Gastroesophageal sphincter (tissue), 4 donors: ENCODE measurements at regions not wholly inside any gene's neighbourhood (a gene's known extent, or its start where the extent isn't known, plus 50 kb on each side); places are given as distances from the start of the nearest gene placed in this dataset.

Experiments
- ATAC-seq: fragments of 150-250 bp; one replicate; pipeline ENCODE4 v1.9.1; 2016; ENCODE audit warnings: mild to moderate bottlenecking, moderate library complexity
- H3K27ac ChIP-seq, 4 donors: fragments of 200-600 bp; sonication (generic) in 3 of 4; 1 replicate in 3 of 4; 2 replicates in 1 of 4; pipeline ENCODE4 v1.5.1; 2016 to 2019
- H3K27me3 ChIP-seq: fragments of 200-600 bp; sonication (generic); one replicate; pipeline ENCODE4 v1.5.1; 2019
- H3K36me3 ChIP-seq, 2 donors: fragments of 200-600 bp; sonication (generic); one replicate each; pipeline ENCODE4 v1.5.1; 2019; ENCODE audit warnings: control low read depth in 1 of 2
- H3K4me1 ChIP-seq, 3 donors: fragments of 200-600 bp; sonication (generic); 1 replicate in 2 of 3; 2 replicates in 1 of 3; pipeline ENCODE4 v1.5.1; 2016 to 2019; ENCODE audit warnings: control low read depth in 2 of 3
- H3K4me3 ChIP-seq, 2 donors: fragments of 200-600 bp; sonication (generic); one replicate each; pipeline ENCODE4 v1.5.1; 2019; ENCODE audit warnings: mild to moderate bottlenecking in 1 of 2, moderate library complexity in 1 of 2
- H3K9me3 ChIP-seq, 3 donors: fragments of 200-600 bp; sonication (generic); one replicate each; pipeline ENCODE4 v1.5.1; 2017 to 2019; ENCODE audit warnings: control low read depth in 2 of 3
- EP300 ChIP-seq: sonication (generic); formaldehyde crosslinking; IDR thresholded peaks from one replicate; pipeline ENCODE4 v1.6.1; 2017; ENCODE audit warnings: antibody characterized with exemption, mild to moderate bottlenecking
- POLR2A ChIP-seq, 2 donors: fragments of 450-650 bp; IDR thresholded peaks; one replicate each; pipeline ENCODE4 v1.6.1; 2017; ENCODE audit warnings: antibody characterized with exemption in 2 of 2, mild to moderate bottlenecking in 2 of 2, moderate library complexity in 1 of 2
- POLR2AphosphoS5 ChIP-seq: sonication (generic); formaldehyde crosslinking; IDR thresholded peaks from one replicate; pipeline ENCODE4 v1.6.1; 2017; ENCODE audit warnings: antibody characterized with exemption
- WGBS, 2 donors: methylation state at CpG; one replicate each; pipeline ENCODE4 v1.1.5; 2018; ENCODE audit warnings: low coverage in 1 of 2; 5-methylcytosine and 5-hydroxymethylcytosine counted together
- TF ChIP-seq, protein P1 (sequence below), 4 experiments: fragments of 200-600 bp in 2 of 4; fragments of 450-650 bp in 2 of 4; sonication (generic) in 1 of 4; IDR thresholded peaks; one replicate each; pipeline ENCODE4 v1.5.1; 2017 to 2019; ENCODE audit warnings: antibody characterized with exemption in 4 of 4, mild to moderate bottlenecking in 2 of 4, moderate library complexity in 2 of 4

DNA sequence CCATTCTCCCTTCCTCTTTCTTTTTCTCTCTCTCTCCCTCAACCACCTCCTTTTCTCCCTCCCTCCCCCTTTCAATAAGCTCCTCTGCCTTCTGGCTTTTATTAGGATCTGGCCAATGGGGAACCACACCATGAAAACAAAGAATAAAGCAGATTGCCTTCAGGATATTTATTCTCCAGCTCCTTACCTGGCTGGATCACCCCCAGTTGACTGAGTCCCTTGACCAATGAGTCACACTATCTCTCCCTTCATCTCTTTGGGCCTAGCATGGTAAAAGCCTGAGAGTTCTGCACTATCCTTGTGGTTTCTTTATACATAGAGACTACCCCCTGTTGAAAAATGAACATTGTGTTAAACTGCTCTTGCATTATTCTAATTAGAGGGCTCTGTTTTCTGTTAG, 476.8 kb downstream of the EPHA7 start:
- no peak for ATAC-seq
- Histone ChIP-seq H3K4me3 (no peak overlapping the region), H3K4me1 (no peaks in the 10 kb centered on the region), H3K36me3 (no peaks in the 10 kb centered on the region), H3K27me3 (no peaks in the 10 kb centered on the region), H3K9me3 (no peaks in the 10 kb centered on the region), H3K27ac (no peak overlapping the region)
- TF ChIP-seq EP300 = no peak
- TF ChIP-seq, protein P1, sequence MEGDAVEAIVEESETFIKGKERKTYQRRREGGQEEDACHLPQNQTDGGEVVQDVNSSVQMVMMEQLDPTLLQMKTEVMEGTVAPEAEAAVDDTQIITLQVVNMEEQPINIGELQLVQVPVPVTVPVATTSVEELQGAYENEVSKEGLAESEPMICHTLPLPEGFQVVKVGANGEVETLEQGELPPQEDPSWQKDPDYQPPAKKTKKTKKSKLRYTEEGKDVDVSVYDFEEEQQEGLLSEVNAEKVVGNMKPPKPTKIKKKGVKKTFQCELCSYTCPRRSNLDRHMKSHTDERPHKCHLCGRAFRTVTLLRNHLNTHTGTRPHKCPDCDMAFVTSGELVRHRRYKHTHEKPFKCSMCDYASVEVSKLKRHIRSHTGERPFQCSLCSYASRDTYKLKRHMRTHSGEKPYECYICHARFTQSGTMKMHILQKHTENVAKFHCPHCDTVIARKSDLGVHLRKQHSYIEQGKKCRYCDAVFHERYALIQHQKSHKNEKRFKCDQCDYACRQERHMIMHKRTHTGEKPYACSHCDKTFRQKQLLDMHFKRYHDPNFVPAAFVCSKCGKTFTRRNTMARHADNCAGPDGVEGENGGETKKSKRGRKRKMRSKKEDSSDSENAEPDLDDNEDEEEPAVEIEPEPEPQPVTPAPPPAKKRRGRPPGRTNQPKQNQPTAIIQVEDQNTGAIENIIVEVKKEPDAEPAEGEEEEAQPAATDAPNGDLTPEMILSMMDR (IDR thresholded peaks at IDR 0.05) = no peak
- no peak for TF ChIP-seq POLR2AphosphoS5
- TF ChIP-seq POLR2A (IDR thresholded peaks at IDR 0.05) = no peak

DNA sequence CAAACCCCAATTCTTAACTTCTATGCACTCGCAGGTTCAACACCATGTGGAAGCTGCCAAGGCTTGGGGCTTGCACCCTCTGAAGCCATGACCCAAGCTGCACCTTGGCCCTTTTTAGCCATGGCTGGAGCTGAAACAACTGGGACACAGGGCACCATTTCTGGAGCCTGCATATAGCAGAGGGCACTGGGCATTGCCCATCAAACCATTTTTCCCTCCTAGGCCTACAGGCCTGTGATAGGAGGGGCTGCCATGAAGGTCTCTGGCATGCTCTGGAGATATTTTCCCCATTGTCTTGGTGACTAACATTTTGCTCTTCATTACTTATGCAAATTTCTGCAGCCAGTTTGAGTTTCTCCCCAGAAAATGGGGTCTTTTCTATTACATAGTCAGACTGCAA, 484.7 kb downstream of the EPHA7 start:
- no peak for TF ChIP-seq POLR2A (IDR thresholded peaks at IDR 0.05)
- TF ChIP-seq EP300 = no peak
- no peak for TF ChIP-seq POLR2AphosphoS5
- TF ChIP-seq, protein P1 (IDR thresholded peaks at IDR 0.05) = no peak
- Histone ChIP-seq H3K9me3 (no peaks in the 10 kb centered on the region), H3K27ac (no peak overlapping the region), H3K4me1 (no peaks in the 10 kb centered on the region), H3K4me3 (no peak overlapping the region), H3K36me3 (no peaks in the 10 kb centered on the region), H3K27me3 (no peaks in the 10 kb centered on the region)
- WGBS, 2 donors = no CpG with 5 or more reads among the region's 1 CpG
- no peak for ATAC-seq

DNA sequence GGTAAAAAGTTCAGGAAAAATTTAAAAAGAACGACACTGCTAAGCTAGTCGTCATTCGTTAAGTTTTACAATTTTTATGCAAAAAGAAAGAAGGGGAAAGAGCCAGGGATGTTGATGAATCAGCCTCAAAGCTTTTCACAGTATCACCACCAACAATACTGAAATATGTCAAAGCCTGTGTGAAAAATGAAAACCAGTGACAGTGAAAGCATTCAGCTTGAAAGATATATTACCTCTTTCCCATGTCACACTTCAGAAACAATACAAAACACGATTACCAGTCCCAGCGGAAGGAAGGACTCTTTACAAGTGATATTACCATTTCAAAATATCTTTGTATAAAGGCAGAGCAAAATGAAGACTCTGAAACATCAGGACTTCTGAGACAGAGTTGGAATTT, 489.2 kb downstream of the EPHA7 start:
- H3K27ac ChIP-seq = no peak overlapping the region
- no peaks in the 10 kb centered on the region for H3K4me1 ChIP-seq
- 66 to 70% methylated on average over 5 of the region's 5 CpGs for WGBS, 2 donors
- no peak for ATAC-seq
- H3K36me3 ChIP-seq = no peaks in the 10 kb centered on the region
- H3K27me3 ChIP-seq = no peaks in the 10 kb centered on the region
- H3K4me3 ChIP-seq = no peak overlapping the region
- H3K9me3 ChIP-seq = no peaks in the 10 kb centered on the region
- TF ChIP-seq, protein P1 (IDR thresholded peaks at IDR 0.05) = no peak
- TF ChIP-seq EP300 = no peak
- TF ChIP-seq POLR2AphosphoS5 = no peak
- TF ChIP-seq POLR2A (IDR thresholded peaks at IDR 0.05) = no peak

DNA sequence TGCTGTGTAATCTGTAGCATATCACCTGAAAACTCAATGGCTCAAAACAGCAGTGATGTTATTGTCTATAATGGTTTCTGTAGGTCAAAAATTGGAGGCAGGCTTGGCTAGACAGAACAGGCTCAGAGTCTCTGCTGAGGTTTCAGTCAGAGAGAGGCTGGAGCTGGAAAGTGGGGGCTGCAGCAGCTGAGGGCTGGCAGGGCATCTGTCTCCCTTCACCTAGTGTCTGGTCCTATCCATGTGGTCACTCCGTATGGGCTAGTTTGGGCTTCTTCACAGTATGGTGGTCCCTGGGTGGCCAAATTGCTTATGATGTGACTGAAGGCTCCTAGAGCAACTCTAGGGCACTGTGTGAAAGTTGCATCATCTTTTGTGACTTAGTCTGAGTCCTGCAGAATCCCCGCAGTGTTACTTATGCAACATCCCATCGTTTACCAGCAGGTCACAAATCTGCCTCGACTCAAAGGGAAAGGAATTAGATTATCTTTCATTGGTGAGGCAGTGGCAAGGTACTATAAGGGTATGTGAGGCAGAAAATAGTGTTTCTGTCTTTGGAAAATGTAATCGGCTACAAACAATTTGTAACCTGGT, 497.0 kb downstream of the EPHA7 start:
- no peaks in the 10 kb centered on the region for H3K4me1 ChIP-seq
- no peaks in the 10 kb centered on the region for H3K27me3 ChIP-seq
- 70 to 72% methylated on average over 2 to 4 of the region's 5 CpGs for WGBS, 2 donors
- H3K36me3 ChIP-seq = no peaks in the 10 kb centered on the region
- no peaks in the 10 kb centered on the region for H3K9me3 ChIP-seq
- no peak overlapping the region for H3K27ac ChIP-seq
- no peak overlapping the region for H3K4me3 ChIP-seq
- no peak for TF ChIP-seq EP300
- TF ChIP-seq, protein P1 (IDR thresholded peaks at IDR 0.05) = no peak
- no peak for TF ChIP-seq POLR2A (IDR thresholded peaks at IDR 0.05)
- no peak for TF ChIP-seq POLR2AphosphoS5
- ATAC-seq = no peak

DNA sequence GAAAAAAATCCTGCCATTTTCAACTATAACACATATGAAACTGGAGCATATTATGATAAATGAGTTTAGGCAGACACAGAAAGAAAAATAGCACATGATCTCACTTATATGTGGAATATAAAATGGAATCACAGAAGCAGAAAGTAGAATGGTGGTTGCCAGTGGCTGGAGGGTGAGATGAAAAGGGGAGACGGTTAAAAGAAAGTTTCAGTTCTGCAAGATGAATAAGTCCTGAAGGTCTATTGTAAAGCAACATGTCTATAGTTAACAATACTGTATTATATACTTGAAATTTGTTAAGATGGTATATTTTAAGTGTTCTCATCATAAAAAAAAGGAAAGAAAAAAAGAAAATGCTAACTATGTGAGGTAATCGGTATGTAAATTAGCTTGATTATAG, 503.9 kb downstream of the EPHA7 start:
- Histone ChIP-seq H3K4me1 (no peaks in the 10 kb centered on the region), H3K9me3 (no peaks in the 10 kb centered on the region), H3K4me3 (no peak overlapping the region), H3K27ac (no peak overlapping the region), H3K27me3 (no peaks in the 10 kb centered on the region), H3K36me3 (no peaks in the 10 kb centered on the region)
- 94 to 97% methylated on average over 2 of the region's 2 CpGs for WGBS, 2 donors
- TF ChIP-seq POLR2AphosphoS5 (no peak), EP300 (no peak), POLR2A (IDR thresholded peaks at IDR 0.05) (no peak)
- TF ChIP-seq, protein P1 (IDR thresholded peaks at IDR 0.05) = no peak
- ATAC-seq = no peak
